ENCODE measurements at regions not wholly inside any gene's neighbourhood (a gene's known extent, or its start where the extent isn't known, plus 50 kb on each side); places are given as distances from the start of the nearest gene placed in this dataset.
"Not testable (repeated sequence)": the region's sequence is repeated elsewhere in the genome, so short reads cannot be mapped to it uniquely, and the experiment has no call there.

GRCh38 chr5:40137223-40137622, 542.5 kb upstream of the PTGER4 start:
- TF ChIP-seq CTCF (IDR thresholded peaks at IDR 0.05): no peak
- Histone ChIP-seq H3K9ac (no peak overlapping the region), H3K4me3 (ENCODE audit: low read depth, low read length) (no peak overlapping the region), H3K4me1 (no peaks in the 10 kb centered on the region), H2AFZ (no peak overlapping the region), H3K27me3 (ENCODE audit: control insufficient read depth, insufficient read depth, low read length) (no peaks in the 10 kb centered on the region), H3K4me2 (ENCODE audit: low read length) (no peak overlapping the region), H3K79me2 (no peaks in the 10 kb centered on the region), H3K36me3 (ENCODE audit: control insufficient read depth, insufficient read depth, low read length) (no peaks in the 10 kb centered on the region), H3K9me3 (ENCODE audit: control insufficient read depth, low read length) (no peaks in the 10 kb centered on the region), H3K27ac (no peak overlapping the region)

GRCh38 chr5:40134883-40135520, 544.7 kb upstream of the PTGER4 start:
- Histone ChIP-seq H3K27me3 (ENCODE audit: control insufficient read depth, insufficient read depth, low read length) (no peaks in the 10 kb centered on the region), H3K4me2 (ENCODE audit: low read length) (no peak overlapping the region), H3K36me3 (ENCODE audit: control insufficient read depth, insufficient read depth, low read length) (no peaks in the 10 kb centered on the region)

GRCh38 chr5:40124367-40124766, 555.3 kb upstream of the PTGER4 start:
- no peak overlapping the region for H2AFZ ChIP-seq
- no peak overlapping the region for H3K4me2 ChIP-seq (ENCODE audit: low read length)
- TF ChIP-seq CTCF (IDR thresholded peaks at IDR 0.05): no peak
- H3K9ac ChIP-seq: no peak overlapping the region
- H3K36me3 ChIP-seq (ENCODE audit: control insufficient read depth, insufficient read depth, low read length): no peaks in the 10 kb centered on the region
- no peak overlapping the region for H3K27ac ChIP-seq
- no peaks in the 10 kb centered on the region for H3K27me3 ChIP-seq (ENCODE audit: control insufficient read depth, insufficient read depth, low read length)
- peaks cover 3% of the 10 kb centered on the region for H3K9me3 ChIP-seq (ENCODE audit: control insufficient read depth, low read length)
- H3K4me3 ChIP-seq (ENCODE audit: low read depth, low read length): no peak overlapping the region
- H3K79me2 ChIP-seq: no peaks in the 10 kb centered on the region
- no peaks in the 10 kb centered on the region for H3K4me1 ChIP-seq

More at GRCh38 chr5:40134883-40135520, 544.7 kb upstream of the PTGER4 start:
- Histone ChIP-seq H3K4me3 (ENCODE audit: low read depth, low read length) (no peak overlapping the region), H3K4me1 (no peaks in the 10 kb centered on the region), H3K27ac (no peak overlapping the region), H2AFZ (no peak overlapping the region), H3K79me2 (no peaks in the 10 kb centered on the region), H3K9me3 (ENCODE audit: control insufficient read depth, low read length) (no peaks in the 10 kb centered on the region), H3K9ac (no peak overlapping the region)
- no peak for TF ChIP-seq CTCF (IDR thresholded peaks at IDR 0.05)

- no peaks in the 10 kb centered on the region for H3K4me1 ChIP-seq
- H2AFZ ChIP-seq: no peak overlapping the region
- H3K36me3 ChIP-seq (ENCODE audit: control insufficient read depth, insufficient read depth, low read length): no peaks in the 10 kb centered on the region
- H3K4me3 ChIP-seq (ENCODE audit: low read depth, low read length): no peak overlapping the region
- no peaks in the 10 kb centered on the region for H3K27me3 ChIP-seq (ENCODE audit: control insufficient read depth, insufficient read depth, low read length)
- no peak for TF ChIP-seq CTCF (IDR thresholded peaks at IDR 0.05)
- H3K9me3 ChIP-seq (ENCODE audit: control insufficient read depth, low read length): peaks cover 3% of the 10 kb centered on the region
- no peak overlapping the region for H3K27ac ChIP-seq
- no peaks in the 10 kb centered on the region for H3K79me2 ChIP-seq
- no peak overlapping the region for H3K4me2 ChIP-seq (ENCODE audit: low read length)
- H3K9ac ChIP-seq: no peak overlapping the region
Measured at GRCh38 chr5:40121236-40121635, 558.5 kb upstream of the PTGER4 start.

GRCh38 chr5:40112875-40113274, 566.8 kb upstream of the PTGER4 start:
- no peaks in the 10 kb centered on the region for H3K4me1 ChIP-seq
- no peak overlapping the region for H2AFZ ChIP-seq
- no peak for TF ChIP-seq CTCF (IDR thresholded peaks at IDR 0.05)
- H3K9me3 ChIP-seq (ENCODE audit: control insufficient read depth, low read length): no peaks in the 10 kb centered on the region
- no peak overlapping the region for H3K4me3 ChIP-seq (ENCODE audit: low read depth, low read length)
- no peak overlapping the region for H3K9ac ChIP-seq
- no peaks in the 10 kb centered on the region for H3K36me3 ChIP-seq (ENCODE audit: control insufficient read depth, insufficient read depth, low read length)
- no peak overlapping the region for H3K4me2 ChIP-seq (ENCODE audit: low read length)
- H3K79me2 ChIP-seq: no peaks in the 10 kb centered on the region
- no peak overlapping the region for H3K27ac ChIP-seq
- no peaks in the 10 kb centered on the region for H3K27me3 ChIP-seq (ENCODE audit: control insufficient read depth, insufficient read depth, low read length)

- not testable (repeated sequence) for H3K9me3 ChIP-seq (ENCODE audit: control insufficient read depth, low read length); H3K4me3 ChIP-seq (ENCODE audit: low read depth, low read length); H3K79me2 ChIP-seq; H3K4me2 ChIP-seq (ENCODE audit: low read length); H3K27me3 ChIP-seq (ENCODE audit: control insufficient read depth, insufficient read depth, low read length); H3K9ac ChIP-seq; H3K4me1 ChIP-seq; H3K36me3 ChIP-seq (ENCODE audit: control insufficient read depth, insufficient read depth, low read length); H2AFZ ChIP-seq; H3K27ac ChIP-seq
Measured at GRCh38 chr5:40111036-40111435, 568.7 kb upstream of the PTGER4 start.

- H3K4me1 ChIP-seq; H3K27me3 ChIP-seq (ENCODE audit: control insufficient read depth, insufficient read depth, low read length); H3K36me3 ChIP-seq (ENCODE audit: control insufficient read depth, insufficient read depth, low read length); H3K9ac ChIP-seq; H3K9me3 ChIP-seq (ENCODE audit: control insufficient read depth, low read length); H3K4me2 ChIP-seq (ENCODE audit: low read length); H3K79me2 ChIP-seq; H3K27ac ChIP-seq; H3K4me3 ChIP-seq (ENCODE audit: low read depth, low read length); H2AFZ ChIP-seq: not testable (repeated sequence)
Measured at GRCh38 chr5:40108764-40109390, 570.8 kb upstream of the PTGER4 start.
